GM23338 (cell line): ENCODE measurements at regions not wholly inside any gene's neighbourhood (a gene's known extent, or its start where the extent isn't known, plus 50 kb on each side); places are given as distances from the start of the nearest gene placed in this dataset.

Experiments used
- ATAC-seq: fragments of 200-7000 bp; cut with Tn5 transposase; 3 replicates; pipeline ENCODE4 v1.9.1; 2020
- DNase-seq: peaks from one replicate; pipeline ENCODE4 v3.0.0-alpha.2; 2015; ENCODE audit warnings: low spot score
- H2AFZ ChIP-seq: fragments of 200-600 bp; sonication (generic); 2 replicates; pipeline ENCODE4 v1.8.0; 2016; ENCODE audit warnings: antibody characterized with exemption, mild to moderate bottlenecking, moderate library complexity
- H3F3A ChIP-seq: fragments of 200-600 bp; sonication (generic); replicated peaks from 2 replicates; pipeline ENCODE4 v1.8.0; 2017; ENCODE audit warnings: antibody characterized with exemption, mixed run types, low read depth
- H3K27ac ChIP-seq: fragments of 200-600 bp; sonication (generic); 2 replicates; pipeline ENCODE4 v1.6.1; 2016; ENCODE audit warnings: low read depth
- H3K27me3 ChIP-seq: fragments of 200-600 bp; sonication (generic); 2 replicates; pipeline ENCODE4 v1.8.0; 2016; ENCODE audit warnings: mild to moderate bottlenecking, mixed run types, moderate library complexity; ENCODE audit not compliant: insufficient read depth
- H3K36me3 ChIP-seq: fragments of 200-600 bp; sonication (generic); 2 replicates; pipeline ENCODE4 v1.8.0; 2016; ENCODE audit warnings: mild to moderate bottlenecking; ENCODE audit not compliant: insufficient read depth
- H3K4me1 ChIP-seq: fragments of 200-600 bp; sonication (generic); 2 replicates; pipeline ENCODE4 v1.8.0; 2016; ENCODE audit warnings: mild to moderate bottlenecking, moderate library complexity; ENCODE audit not compliant: insufficient read depth
- H3K4me2 ChIP-seq: fragments of 200-600 bp; sonication (generic); 2 replicates; pipeline ENCODE4 v1.7.1; 2017; ENCODE audit warnings: mixed run types
- H3K4me3 ChIP-seq: fragments of 200-600 bp; sonication (generic); 2 replicates; pipeline ENCODE4 v1.6.1; 2016; ENCODE audit warnings: mixed run types
- H3K79me2 ChIP-seq: fragments of 200-600 bp; sonication (generic); replicated peaks from 2 replicates; pipeline ENCODE4 v1.8.0; 2017; ENCODE audit warnings: mild to moderate bottlenecking; ENCODE audit not compliant: insufficient read depth
- H3K9me2 ChIP-seq: fragments of 200-600 bp; sonication (generic); 2 replicates; pipeline ENCODE4 v1.8.0; 2017; ENCODE audit not compliant: insufficient read depth
- H4K20me1 ChIP-seq: fragments of 200-600 bp; sonication (generic); replicated peaks from 2 replicates; pipeline ENCODE4 v1.8.0; 2017; ENCODE audit warnings: mild to moderate bottlenecking; ENCODE audit not compliant: insufficient read depth
- H3K27ac Mint-ChIP-seq: 2 replicates; pipeline ENCODE4 v1.8.0; 2020; ENCODE audit warnings: inconsistent platforms, mild to moderate bottlenecking, moderate library complexity, mixed read lengths
- H3K27me3 Mint-ChIP-seq: 3 replicates; pipeline ENCODE4 v1.8.0; 2022; ENCODE audit warnings: low read depth, mild to moderate bottlenecking, moderate library complexity, mixed read lengths, inconsistent platforms; ENCODE audit not compliant: insufficient read depth, poor library complexity
- H3K36me3 Mint-ChIP-seq: 3 replicates; pipeline ENCODE4 v1.8.0; 2021; ENCODE audit warnings: low read depth, mild to moderate bottlenecking, inconsistent platforms, moderate library complexity, mixed read lengths
- H3K4me1 Mint-ChIP-seq: 3 replicates; pipeline ENCODE4 v1.8.0; 2020; ENCODE audit warnings: mild to moderate bottlenecking, inconsistent platforms, mixed read lengths
- H3K4me3 Mint-ChIP-seq: 3 replicates; pipeline ENCODE4 v1.8.0; 2021; ENCODE audit warnings: moderate library complexity, mild to moderate bottlenecking, inconsistent platforms, mixed read lengths
- H3K9me3 Mint-ChIP-seq: 3 replicates; pipeline ENCODE4 v1.8.0; 2020; ENCODE audit warnings: moderate library complexity, mild to moderate bottlenecking, inconsistent platforms, mixed read lengths
- CREB1 ChIP-seq: fragments of 250-450 bp; sonication (Bioruptor Pico); IDR thresholded peaks from 2 replicates; pipeline ENCODE4 v1.5.0; 2020; ENCODE audit warnings: low read depth, mild to moderate bottlenecking, moderate library complexity
- EZH2 ChIP-seq: fragments of 200-600 bp; sonication (generic); IDR thresholded peaks from one replicate; pipeline ENCODE4 v1.8.0; 2017; ENCODE audit warnings: antibody characterized with exemption, mild to moderate bottlenecking, low read depth; ENCODE audit not compliant: unreplicated experiment
- EZH2phosphoT487 ChIP-seq: fragments of 200-600 bp; sonication (generic); IDR thresholded peaks from one replicate; pipeline ENCODE4 v1.8.1; 2018; ENCODE audit warnings: antibody characterized with exemption; ENCODE audit not compliant: unreplicated experiment
- JUNB ChIP-seq: IDR thresholded peaks from one replicate; pipeline ENCODE4 v1.6.1; 2016; ENCODE audit warnings: antibody characterized with exemption; ENCODE audit not compliant: unreplicated experiment
- NANOG ChIP-seq: IDR thresholded peaks from 2 replicates; pipeline ENCODE4 v1.6.1; 2016; ENCODE audit warnings: antibody characterized with exemption, borderline replicate concordance
- POLR2AphosphoS5 ChIP-seq: IDR thresholded peaks from 2 replicates; pipeline ENCODE4 v1.6.1; 2016; ENCODE audit warnings: antibody characterized with exemption, low read depth
- STAT1 ChIP-seq: IDR thresholded peaks from one replicate; pipeline ENCODE4 v1.6.1; 2016; ENCODE audit warnings: antibody characterized with exemption; ENCODE audit not compliant: unreplicated experiment
- ZNF114 ChIP-seq: fragments of 250-450 bp; sonication (Bioruptor Pico); IDR thresholded peaks from 2 replicates; pipeline ENCODE4 v1.5.0; 2020; ENCODE audit warnings: mild to moderate bottlenecking, moderate library complexity
- ZNF331 ChIP-seq: fragments of 250-450 bp; sonication (Bioruptor Pico); IDR thresholded peaks from 2 replicates; pipeline ENCODE4 v1.5.0; 2020; ENCODE audit warnings: low read depth, mild to moderate bottlenecking, moderate library complexity
- TF ChIP-seq, protein P1 (sequence below): IDR thresholded peaks from one replicate; pipeline ENCODE4 v1.6.1; 2018; ENCODE audit warnings: antibody characterized with exemption; ENCODE audit not compliant: unreplicated experiment
- TF ChIP-seq, protein P2 (sequence below): IDR thresholded peaks from 2 replicates; pipeline ENCODE4 v1.6.1; 2016; ENCODE audit warnings: antibody characterized with exemption
- TF ChIP-seq, protein P3 (sequence below), 2 experiments: fragments of 200-600 bp in 1 of 2; sonication (generic) in 1 of 2; conservative IDR thresholded peaks; 2 replicates each; pipeline versions ENCODE4 v1.5.1 to v1.6.1; 2016 to 2017; ENCODE audit warnings: antibody characterized with exemption in 2 of 2, low read depth in 2 of 2, mild to moderate bottlenecking in 2 of 2, moderate library complexity in 1 of 2
- TF ChIP-seq, protein P4 (sequence below): fragments of 250-450 bp; sonication (Bioruptor Pico); IDR thresholded peaks from 2 replicates; pipeline ENCODE4 v1.5.0; 2020; ENCODE audit warnings: mild to moderate bottlenecking, moderate library complexity

DNA sequence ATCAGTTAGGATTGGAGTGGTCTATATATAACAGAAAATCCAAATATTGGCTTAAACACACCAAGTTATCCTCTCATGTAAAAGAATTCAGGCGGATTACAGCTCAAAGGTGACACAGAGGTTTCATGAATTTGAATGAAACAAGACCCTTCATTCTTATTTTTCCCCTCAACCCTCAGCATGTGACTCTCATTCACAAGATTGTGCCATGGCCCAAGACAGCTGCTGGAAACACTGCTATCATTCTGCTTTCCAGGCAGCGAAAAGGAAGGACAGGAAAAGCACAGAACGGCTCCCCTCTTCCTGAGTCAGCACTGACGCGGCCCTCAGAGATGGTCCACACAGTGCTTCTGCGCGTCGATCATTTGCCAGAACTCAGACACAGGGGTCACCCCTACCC is 891.0 kb upstream of the FRG1 start:
- H3K36me3 ChIP-seq, result no peaks in the 10 kb centered on the region
- no peaks in the 10 kb centered on the region for H3K27me3 ChIP-seq
- no peaks in the 10 kb centered on the region for H3K79me2 ChIP-seq
- Mint-ChIP-seq H3K4me3 (no peak overlapping the region), H3K27ac (peak overlapping the region; percentile 90), H3K9me3 (no peaks in the 10 kb centered on the region), H3K36me3 (no peaks in the 10 kb centered on the region), H3K27me3 (no peaks in the 10 kb centered on the region), H3K4me1 (peaks cover 53% of the 10 kb centered on the region)
- TF ChIP-seq EZH2 (no peak), JUNB (no peak), STAT1 (no peak), POLR2AphosphoS5 (no peak), EZH2phosphoT487 (no peak), NANOG (no peak), ZNF114 (no peak), ZNF331 (no peak), CREB1 (no peak)
- TF ChIP-seq, protein P1, sequence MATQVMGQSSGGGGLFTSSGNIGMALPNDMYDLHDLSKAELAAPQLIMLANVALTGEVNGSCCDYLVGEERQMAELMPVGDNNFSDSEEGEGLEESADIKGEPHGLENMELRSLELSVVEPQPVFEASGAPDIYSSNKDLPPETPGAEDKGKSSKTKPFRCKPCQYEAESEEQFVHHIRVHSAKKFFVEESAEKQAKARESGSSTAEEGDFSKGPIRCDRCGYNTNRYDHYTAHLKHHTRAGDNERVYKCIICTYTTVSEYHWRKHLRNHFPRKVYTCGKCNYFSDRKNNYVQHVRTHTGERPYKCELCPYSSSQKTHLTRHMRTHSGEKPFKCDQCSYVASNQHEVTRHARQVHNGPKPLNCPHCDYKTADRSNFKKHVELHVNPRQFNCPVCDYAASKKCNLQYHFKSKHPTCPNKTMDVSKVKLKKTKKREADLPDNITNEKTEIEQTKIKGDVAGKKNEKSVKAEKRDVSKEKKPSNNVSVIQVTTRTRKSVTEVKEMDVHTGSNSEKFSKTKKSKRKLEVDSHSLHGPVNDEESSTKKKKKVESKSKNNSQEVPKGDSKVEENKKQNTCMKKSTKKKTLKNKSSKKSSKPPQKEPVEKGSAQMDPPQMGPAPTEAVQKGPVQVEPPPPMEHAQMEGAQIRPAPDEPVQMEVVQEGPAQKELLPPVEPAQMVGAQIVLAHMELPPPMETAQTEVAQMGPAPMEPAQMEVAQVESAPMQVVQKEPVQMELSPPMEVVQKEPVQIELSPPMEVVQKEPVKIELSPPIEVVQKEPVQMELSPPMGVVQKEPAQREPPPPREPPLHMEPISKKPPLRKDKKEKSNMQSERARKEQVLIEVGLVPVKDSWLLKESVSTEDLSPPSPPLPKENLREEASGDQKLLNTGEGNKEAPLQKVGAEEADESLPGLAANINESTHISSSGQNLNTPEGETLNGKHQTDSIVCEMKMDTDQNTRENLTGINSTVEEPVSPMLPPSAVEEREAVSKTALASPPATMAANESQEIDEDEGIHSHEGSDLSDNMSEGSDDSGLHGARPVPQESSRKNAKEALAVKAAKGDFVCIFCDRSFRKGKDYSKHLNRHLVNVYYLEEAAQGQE, result no peak
- TF ChIP-seq, protein P2, sequence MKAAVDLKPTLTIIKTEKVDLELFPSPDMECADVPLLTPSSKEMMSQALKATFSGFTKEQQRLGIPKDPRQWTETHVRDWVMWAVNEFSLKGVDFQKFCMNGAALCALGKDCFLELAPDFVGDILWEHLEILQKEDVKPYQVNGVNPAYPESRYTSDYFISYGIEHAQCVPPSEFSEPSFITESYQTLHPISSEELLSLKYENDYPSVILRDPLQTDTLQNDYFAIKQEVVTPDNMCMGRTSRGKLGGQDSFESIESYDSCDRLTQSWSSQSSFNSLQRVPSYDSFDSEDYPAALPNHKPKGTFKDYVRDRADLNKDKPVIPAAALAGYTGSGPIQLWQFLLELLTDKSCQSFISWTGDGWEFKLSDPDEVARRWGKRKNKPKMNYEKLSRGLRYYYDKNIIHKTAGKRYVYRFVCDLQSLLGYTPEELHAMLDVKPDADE, result no peak
- TF ChIP-seq, protein P3, sequence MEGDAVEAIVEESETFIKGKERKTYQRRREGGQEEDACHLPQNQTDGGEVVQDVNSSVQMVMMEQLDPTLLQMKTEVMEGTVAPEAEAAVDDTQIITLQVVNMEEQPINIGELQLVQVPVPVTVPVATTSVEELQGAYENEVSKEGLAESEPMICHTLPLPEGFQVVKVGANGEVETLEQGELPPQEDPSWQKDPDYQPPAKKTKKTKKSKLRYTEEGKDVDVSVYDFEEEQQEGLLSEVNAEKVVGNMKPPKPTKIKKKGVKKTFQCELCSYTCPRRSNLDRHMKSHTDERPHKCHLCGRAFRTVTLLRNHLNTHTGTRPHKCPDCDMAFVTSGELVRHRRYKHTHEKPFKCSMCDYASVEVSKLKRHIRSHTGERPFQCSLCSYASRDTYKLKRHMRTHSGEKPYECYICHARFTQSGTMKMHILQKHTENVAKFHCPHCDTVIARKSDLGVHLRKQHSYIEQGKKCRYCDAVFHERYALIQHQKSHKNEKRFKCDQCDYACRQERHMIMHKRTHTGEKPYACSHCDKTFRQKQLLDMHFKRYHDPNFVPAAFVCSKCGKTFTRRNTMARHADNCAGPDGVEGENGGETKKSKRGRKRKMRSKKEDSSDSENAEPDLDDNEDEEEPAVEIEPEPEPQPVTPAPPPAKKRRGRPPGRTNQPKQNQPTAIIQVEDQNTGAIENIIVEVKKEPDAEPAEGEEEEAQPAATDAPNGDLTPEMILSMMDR (conservative IDR thresholded peaks at IDR 0.05; ENCODE audit: low read depth in 2 of 2), result no peak
- TF ChIP-seq, protein P4, sequence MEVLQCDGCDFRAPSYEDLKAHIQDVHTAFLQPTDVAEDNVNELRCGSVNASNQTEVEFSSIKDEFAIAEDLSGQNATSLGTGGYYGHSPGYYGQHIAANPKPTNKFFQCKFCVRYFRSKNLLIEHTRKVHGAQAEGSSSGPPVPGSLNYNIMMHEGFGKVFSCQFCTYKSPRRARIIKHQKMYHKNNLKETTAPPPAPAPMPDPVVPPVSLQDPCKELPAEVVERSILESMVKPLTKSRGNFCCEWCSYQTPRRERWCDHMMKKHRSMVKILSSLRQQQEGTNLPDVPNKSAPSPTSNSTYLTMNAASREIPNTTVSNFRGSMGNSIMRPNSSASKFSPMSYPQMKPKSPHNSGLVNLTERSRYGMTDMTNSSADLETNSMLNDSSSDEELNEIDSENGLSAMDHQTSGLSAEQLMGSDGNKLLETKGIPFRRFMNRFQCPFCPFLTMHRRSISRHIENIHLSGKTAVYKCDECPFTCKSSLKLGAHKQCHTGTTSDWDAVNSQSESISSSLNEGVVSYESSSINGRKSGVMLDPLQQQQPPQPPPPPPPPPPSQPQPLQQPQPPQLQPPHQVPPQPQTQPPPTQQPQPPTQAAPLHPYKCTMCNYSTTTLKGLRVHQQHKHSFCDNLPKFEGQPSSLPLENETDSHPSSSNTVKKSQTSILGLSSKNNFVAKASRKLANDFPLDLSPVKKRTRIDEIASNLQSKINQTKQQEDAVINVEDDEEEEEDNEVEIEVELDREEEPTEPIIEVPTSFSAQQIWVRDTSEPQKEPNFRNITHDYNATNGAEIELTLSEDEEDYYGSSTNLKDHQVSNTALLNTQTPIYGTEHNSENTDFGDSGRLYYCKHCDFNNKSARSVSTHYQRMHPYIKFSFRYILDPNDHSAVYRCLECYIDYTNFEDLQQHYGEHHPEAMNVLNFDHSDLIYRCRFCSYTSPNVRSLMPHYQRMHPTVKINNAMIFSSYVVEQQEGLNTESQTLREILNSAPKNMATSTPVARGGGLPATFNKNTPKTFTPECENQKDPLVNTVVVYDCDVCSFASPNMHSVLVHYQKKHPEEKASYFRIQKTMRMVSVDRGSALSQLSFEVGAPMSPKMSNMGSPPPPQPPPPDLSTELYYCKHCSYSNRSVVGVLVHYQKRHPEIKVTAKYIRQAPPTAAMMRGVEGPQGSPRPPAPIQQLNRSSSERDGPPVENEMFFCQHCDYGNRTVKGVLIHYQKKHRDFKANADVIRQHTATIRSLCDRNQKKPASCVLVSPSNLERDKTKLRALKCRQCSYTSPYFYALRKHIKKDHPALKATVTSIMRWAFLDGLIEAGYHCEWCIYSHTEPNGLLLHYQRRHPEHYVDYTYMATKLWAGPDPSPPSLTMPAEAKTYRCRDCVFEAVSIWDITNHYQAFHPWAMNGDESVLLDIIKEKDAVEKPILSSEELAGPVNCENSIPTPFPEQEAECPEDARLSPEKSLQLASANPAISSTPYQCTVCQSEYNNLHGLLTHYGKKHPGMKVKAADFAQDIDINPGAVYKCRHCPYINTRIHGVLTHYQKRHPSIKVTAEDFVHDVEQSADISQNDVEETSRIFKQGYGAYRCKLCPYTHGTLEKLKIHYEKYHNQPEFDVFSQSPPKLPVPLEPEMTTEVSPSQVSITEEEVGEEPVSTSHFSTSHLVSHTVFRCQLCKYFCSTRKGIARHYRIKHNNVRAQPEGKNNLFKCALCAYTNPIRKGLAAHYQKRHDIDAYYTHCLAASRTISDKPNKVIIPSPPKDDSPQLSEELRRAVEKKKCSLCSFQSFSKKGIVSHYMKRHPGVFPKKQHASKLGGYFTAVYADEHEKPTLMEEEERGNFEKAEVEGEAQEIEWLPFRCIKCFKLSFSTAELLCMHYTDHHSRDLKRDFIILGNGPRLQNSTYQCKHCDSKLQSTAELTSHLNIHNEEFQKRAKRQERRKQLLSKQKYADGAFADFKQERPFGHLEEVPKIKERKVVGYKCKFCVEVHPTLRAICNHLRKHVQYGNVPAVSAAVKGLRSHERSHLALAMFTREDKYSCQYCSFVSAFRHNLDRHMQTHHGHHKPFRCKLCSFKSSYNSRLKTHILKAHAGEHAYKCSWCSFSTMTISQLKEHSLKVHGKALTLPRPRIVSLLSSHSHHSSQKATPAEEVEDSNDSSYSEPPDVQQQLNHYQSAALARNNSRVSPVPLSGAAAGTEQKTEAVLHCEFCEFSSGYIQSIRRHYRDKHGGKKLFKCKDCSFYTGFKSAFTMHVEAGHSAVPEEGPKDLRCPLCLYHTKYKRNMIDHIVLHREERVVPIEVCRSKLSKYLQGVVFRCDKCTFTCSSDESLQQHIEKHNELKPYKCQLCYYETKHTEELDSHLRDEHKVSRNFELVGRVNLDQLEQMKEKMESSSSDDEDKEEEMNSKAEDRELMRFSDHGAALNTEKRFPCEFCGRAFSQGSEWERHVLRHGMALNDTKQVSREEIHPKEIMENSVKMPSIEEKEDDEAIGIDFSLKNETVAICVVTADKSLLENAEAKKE (CRISPR knock-in tag), result no peak
- H3K4me1 ChIP-seq, result peaks cover 40% of the 10 kb centered on the region
- DNase-seq (peak; percentile 10), ATAC-seq (peak; percentile 35)
- H3K4me3 ChIP-seq, result no peak overlapping the region
- H3F3A ChIP-seq, result no peaks in the 10 kb centered on the region
- no peaks in the 10 kb centered on the region for H4K20me1 ChIP-seq
- H3K9me2 ChIP-seq, result peaks cover 7% of the 10 kb centered on the region
- H3K4me2 ChIP-seq, result no peak overlapping the region
- peak overlapping the region; percentile 12; the same call in 1 of the 2 replicates for H3K27ac ChIP-seq
- H2AFZ ChIP-seq, result no peak overlapping the region
